ENCODE measurements at regions not wholly inside any gene's neighbourhood (a gene's known extent, or its start where the extent isn't known, plus 50 kb on each side); places are given as distances from the start of the nearest gene placed in this dataset.

- TF ChIP-seq NFIC (IDR thresholded peaks at IDR 0.05; ENCODE audit: low read length) (no peak), HOXD1 (CRISPR knock-in tag; IDR thresholded peaks at IDR 0.05) (no peak)
- no peak overlapping the region for H3K9ac ChIP-seq (ENCODE audit: insufficient read depth, low read depth, low read length)
- ATAC-seq (no peak), DNase-seq (ENCODE audit: low spot score) (no peak), FAIRE-seq (no peak)
- no peak overlapping the region for H2AFZ ChIP-seq (ENCODE audit: low read length)
- H3K27ac ChIP-seq (ENCODE audit: extremely low read length, insufficient read depth, low read length): no peak overlapping the region
- ChIA-PET POLR2A (no interaction called here), CTCF (ENCODE audit: low intra/inter-chr PET ratio, low total read pairs) (no interaction called here)
- no peaks in the 10 kb centered on the region for H3K9me3 ChIP-seq (ENCODE audit: low read length)
- no peaks in the 10 kb centered on the region for H3K4me1 ChIP-seq (ENCODE audit: insufficient read depth, low read length)
- no peak overlapping the region for H3K4me2 ChIP-seq (ENCODE audit: low read depth, low read length)
- no TSS peak for BruUV-seq (replicated peaks)
- intact Hi-C loops (cut with micrococcal nuclease; ENCODE audit: unreplicated experiment): no loop called here
- no peaks in the 10 kb centered on the region for H3K79me2 ChIP-seq (ENCODE audit: insufficient read depth, low read length)
- no peak overlapping the region for H3K4me3 ChIP-seq (replicated peaks in 1 of 3; ENCODE audit: insufficient read depth in 1 of 3, low read depth in 2 of 3, low read length in 3 of 3)
- H3K36me3 ChIP-seq (replicated peaks in 1 of 2; ENCODE audit: control insufficient read depth in 1 of 2, insufficient read depth in 2 of 2, low read length in 2 of 2): no peaks in the 10 kb centered on the region
- in situ Hi-C loops (cut with HindIII; ENCODE audit: extremely low pct_ligation_motif_present, low pct_unique_long_range_greater_than_20kb): no loop called here
- H4K20me1 ChIP-seq (ENCODE audit: insufficient read depth, low read length): no peaks in the 10 kb centered on the region
- 6% methylated on average over 6 of the region's 6 CpGs for WGBS (ENCODE audit: low lambda C conversion rate)
- H3K27me3 ChIP-seq (ENCODE audit: control insufficient read depth in 1 of 2, insufficient read depth in 2 of 2, low read length in 2 of 2): no peaks in the 10 kb centered on the region
These were observed 145.6 kb downstream of the TBX18 start for GRCh38 chr6:84618836-84619235.

GRCh38 chr6:84618046-84618752, 146.2 kb downstream of the TBX18 start:
- no peak for DNase-seq (ENCODE audit: low spot score)
- CTCF ChIA-PET (ENCODE audit: low intra/inter-chr PET ratio, low total read pairs): no interaction called here
- WGBS (ENCODE audit: low lambda C conversion rate): 25% methylated on average over 8 of the region's 8 CpGs
- Histone ChIP-seq H3K27me3 (ENCODE audit: control insufficient read depth in 1 of 2, insufficient read depth in 2 of 2, low read length in 2 of 2) (no peaks in the 10 kb centered on the region), H3K4me3 (replicated peaks in 1 of 3; ENCODE audit: insufficient read depth in 1 of 3, low read depth in 2 of 3, low read length in 3 of 3) (no peak overlapping the region), H3K27ac (ENCODE audit: extremely low read length, insufficient read depth, low read length) (no peak overlapping the region), H3K4me1 (ENCODE audit: insufficient read depth, low read length) (no peaks in the 10 kb centered on the region), H3K36me3 (replicated peaks in 1 of 2; ENCODE audit: control insufficient read depth in 1 of 2, insufficient read depth in 2 of 2, low read length in 2 of 2) (no peaks in the 10 kb centered on the region), H3K9ac (ENCODE audit: insufficient read depth, low read depth, low read length) (no peak overlapping the region), H4K20me1 (ENCODE audit: insufficient read depth, low read length) (no peaks in the 10 kb centered on the region), H3K9me3 (ENCODE audit: low read length) (no peaks in the 10 kb centered on the region), H3K4me2 (ENCODE audit: low read depth, low read length) (no peak overlapping the region), H2AFZ (ENCODE audit: low read length) (no peak overlapping the region), H3K79me2 (ENCODE audit: insufficient read depth, low read length) (no peaks in the 10 kb centered on the region)
- intact Hi-C loops (cut with micrococcal nuclease; ENCODE audit: unreplicated experiment): no loop called here
- no peak for FAIRE-seq
- POLR2A ChIA-PET: no interaction called here
- no peak for ATAC-seq
- in situ Hi-C loops (cut with HindIII; ENCODE audit: extremely low pct_ligation_motif_present, low pct_unique_long_range_greater_than_20kb): no loop called here
- BruUV-seq (replicated peaks): no TSS peak
- no peak for TF ChIP-seq GPN1 (CRISPR knock-in tag; IDR thresholded peaks at IDR 0.05; ENCODE audit: borderline replicate concordance)
- TF ChIP-seq ARID2 (CRISPR knock-in tag; IDR thresholded peaks at IDR 0.05; ENCODE audit: borderline replicate concordance): no peak
- TF ChIP-seq GLMP (CRISPR knock-in tag; IDR thresholded peaks at IDR 0.05; ENCODE audit: borderline replicate concordance): no peak
- TF ChIP-seq MATR3 (CRISPR knock-in tag; IDR thresholded peaks at IDR 0.05): no peak
- no peak for TF ChIP-seq XRCC5 (optimal IDR thresholded peaks at IDR 0.05; ENCODE audit: low read length)
- no peak for TF ChIP-seq CHD2 (IDR thresholded peaks at IDR 0.05; ENCODE audit: low read depth, low read length)
- no peak for TF ChIP-seq ZFP82 (CRISPR knock-in tag; IDR thresholded peaks at IDR 0.05; ENCODE audit: borderline replicate concordance)
- TF ChIP-seq ZNF33B (CRISPR knock-in tag; IDR thresholded peaks at IDR 0.05): no peak
- no peak for TF ChIP-seq ZFYVE20 (CRISPR knock-in tag; IDR thresholded peaks at IDR 0.05; ENCODE audit: borderline replicate concordance, low read depth)
- TF ChIP-seq HOMEZ (CRISPR knock-in tag; IDR thresholded peaks at IDR 0.05; ENCODE audit: low read depth): no peak
- TF ChIP-seq CSRNP1 (CRISPR knock-in tag; IDR thresholded peaks at IDR 0.05): no peak
- no peak for TF ChIP-seq MED1 (CRISPR knock-in tag; IDR thresholded peaks at IDR 0.05)
- no peak for TF ChIP-seq PRMT3 (CRISPR knock-in tag; IDR thresholded peaks at IDR 0.05; ENCODE audit: borderline replicate concordance, low read depth)
